HL-60 (cell line): ENCODE measurements at regions not wholly inside any gene's neighbourhood (a gene's known extent, or its start where the extent isn't known, plus 50 kb on each side); places are given as distances from the start of the nearest gene placed in this dataset.
"Not testable (repeated sequence)": the region's sequence is repeated elsewhere in the genome, so short reads cannot be mapped to it uniquely, and the experiment has no call there.

ENCODE experiments used
- DNase-seq, 2 experiments: peaks; one replicate each; pipeline ENCODE4 v3.0.0-alpha.2; 2010 to 2020; ENCODE audit warnings: low read depth in 1 of 2, low spot score in 1 of 2
- H3K27ac ChIP-seq: fragments of 250-450 bp; sonication (Bioruptor Pico); replicated peaks from 2 replicates; pipeline ENCODE4 v1.5.1; 2020; ENCODE audit warnings: mild to moderate bottlenecking, moderate library complexity
- H3K27me3 ChIP-seq: fragments of 250-450 bp; sonication (Bioruptor Pico); 2 replicates; pipeline ENCODE4 v1.5.1; 2021; ENCODE audit warnings: mild to moderate bottlenecking, moderate library complexity; ENCODE audit not compliant: insufficient read depth, poor library complexity, severe bottlenecking
- H3K4me3 ChIP-seq: replicated peaks from 2 replicates; pipeline ENCODE4 v1.5.1; 2011; ENCODE audit warnings: mild to moderate bottlenecking, control low read depth, low read length; ENCODE audit not compliant: insufficient read depth
- CTCF ChIP-seq: IDR thresholded peaks from one replicate; pipeline ENCODE4 v1.5.1; 2011; ENCODE audit warnings: low read length, control low read depth, inconsistent platforms; ENCODE audit not compliant: insufficient read depth
- GABPA ChIP-seq: IDR thresholded peaks from 2 replicates; pipeline ENCODE4 v1.6.1; 2012; ENCODE audit warnings: low read depth
- POLR2AphosphoS5 ChIP-seq: IDR thresholded peaks from 2 replicates; pipeline ENCODE4 v1.6.1; 2012; ENCODE audit warnings: low read depth
- REST ChIP-seq: IDR thresholded peaks from 2 replicates; pipeline ENCODE4 v1.6.1; 2012; ENCODE audit warnings: low read depth; ENCODE audit not compliant: insufficient replicate concordance
- SPI1 ChIP-seq: IDR thresholded peaks from 2 replicates; pipeline ENCODE4 v1.6.1; 2012; ENCODE audit warnings: low read depth, mild to moderate bottlenecking, borderline replicate concordance

GRCh38 chr6:20269181-20269580 lies 56.9 kb upstream of the MBOAT1 start:
- Histone ChIP-seq H3K27me3 (no peaks in the 10 kb centered on the region), H3K4me3 (no peak overlapping the region), H3K27ac (no peak overlapping the region)
- DNase-seq, result no peak
- no peak for TF ChIP-seq GABPA
- no peak for TF ChIP-seq SPI1
- no peak for TF ChIP-seq REST
- no peak for TF ChIP-seq CTCF
- TF ChIP-seq POLR2AphosphoS5, result no peak

- H3K4me3 ChIP-seq, result no peak overlapping the region
- H3K27me3 ChIP-seq, result no peaks in the 10 kb centered on the region
- no peak for DNase-seq
- TF ChIP-seq POLR2AphosphoS5, result no peak
- no peak for TF ChIP-seq SPI1
- no peak for TF ChIP-seq REST
- TF ChIP-seq CTCF, result no peak
- no peak for TF ChIP-seq GABPA
- H3K27ac ChIP-seq, result no peak overlapping the region
Measured at GRCh38 chr6:20271818-20272217, 59.5 kb upstream of the MBOAT1 start.

GRCh38 chr6:20274137-20274536 lies 61.9 kb upstream of the MBOAT1 start:
- no peak for DNase-seq
- TF ChIP-seq POLR2AphosphoS5, result no peak
- TF ChIP-seq REST, result no peak
- no peak for TF ChIP-seq GABPA
- no peak for TF ChIP-seq CTCF
- TF ChIP-seq SPI1, result no peak
- Histone ChIP-seq H3K4me3 (no peak overlapping the region), H3K27ac (no peak overlapping the region), H3K27me3 (no peaks in the 10 kb centered on the region)

- not testable (repeated sequence) for DNase-seq, H3K4me3 ChIP-seq, H3K27me3 ChIP-seq, H3K27ac ChIP-seq
Measured at GRCh38 chr6:20275837-20276236, 63.6 kb upstream of the MBOAT1 start.

GRCh38 chr6:20277724-20278123 lies 65.5 kb upstream of the MBOAT1 start:
- DNase-seq, H3K27me3 ChIP-seq, H3K4me3 ChIP-seq, H3K27ac ChIP-seq: not testable (repeated sequence)
